Stomach (tissue), 4 donors: ENCODE measurements at regions not wholly inside any gene's neighbourhood (a gene's known extent, or its start where the extent isn't known, plus 50 kb on each side); places are given as distances from the start of the nearest gene placed in this dataset.

Experiments
- EP300 ChIP-seq: sonication (generic); formaldehyde crosslinking; IDR thresholded peaks from one replicate; pipeline ENCODE4 v1.6.1; 2017; ENCODE audit warnings: antibody characterized with exemption
- POLR2A ChIP-seq, 4 donors: fragments of 450-650 bp; IDR thresholded peaks; one replicate each; pipeline ENCODE4 v1.6.1; 2016; ENCODE audit warnings: antibody characterized with exemption in 4 of 4, control low read depth in 2 of 4, mild to moderate bottlenecking in 1 of 4, moderate library complexity in 1 of 4
- TF ChIP-seq, protein P1 (sequence below), 7 experiments: fragments of 450-650 bp in 4 of 7; fragments of 200-600 bp in 3 of 7; sonication (generic) in 3 of 7; IDR thresholded peaks; one replicate each; pipeline ENCODE4 v1.5.1; 2016 to 2019; ENCODE audit warnings: antibody characterized with exemption in 7 of 7, control low read depth in 2 of 7, mild to moderate bottlenecking in 1 of 7

DNA sequence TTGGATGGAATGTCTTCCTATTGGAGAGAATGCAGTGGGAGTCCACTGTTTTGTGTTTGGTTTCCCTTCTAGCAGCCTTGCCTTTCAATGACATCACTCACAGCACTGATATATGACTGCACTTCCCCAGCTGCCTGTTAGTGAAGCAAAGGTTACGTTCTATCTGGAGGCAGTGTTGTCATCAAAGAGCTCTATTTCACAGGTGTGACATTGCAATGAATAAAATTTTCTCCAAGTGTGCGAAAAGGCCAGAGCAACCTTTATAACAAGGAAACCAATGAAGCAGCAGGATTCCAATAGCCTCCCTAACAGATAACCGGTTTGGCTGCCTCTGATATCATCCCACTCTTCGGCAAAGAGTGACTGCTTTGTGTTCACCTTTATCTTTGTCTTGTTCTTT, 523.5 kb upstream of the ZNF608 start:
- TF ChIP-seq, protein P1, sequence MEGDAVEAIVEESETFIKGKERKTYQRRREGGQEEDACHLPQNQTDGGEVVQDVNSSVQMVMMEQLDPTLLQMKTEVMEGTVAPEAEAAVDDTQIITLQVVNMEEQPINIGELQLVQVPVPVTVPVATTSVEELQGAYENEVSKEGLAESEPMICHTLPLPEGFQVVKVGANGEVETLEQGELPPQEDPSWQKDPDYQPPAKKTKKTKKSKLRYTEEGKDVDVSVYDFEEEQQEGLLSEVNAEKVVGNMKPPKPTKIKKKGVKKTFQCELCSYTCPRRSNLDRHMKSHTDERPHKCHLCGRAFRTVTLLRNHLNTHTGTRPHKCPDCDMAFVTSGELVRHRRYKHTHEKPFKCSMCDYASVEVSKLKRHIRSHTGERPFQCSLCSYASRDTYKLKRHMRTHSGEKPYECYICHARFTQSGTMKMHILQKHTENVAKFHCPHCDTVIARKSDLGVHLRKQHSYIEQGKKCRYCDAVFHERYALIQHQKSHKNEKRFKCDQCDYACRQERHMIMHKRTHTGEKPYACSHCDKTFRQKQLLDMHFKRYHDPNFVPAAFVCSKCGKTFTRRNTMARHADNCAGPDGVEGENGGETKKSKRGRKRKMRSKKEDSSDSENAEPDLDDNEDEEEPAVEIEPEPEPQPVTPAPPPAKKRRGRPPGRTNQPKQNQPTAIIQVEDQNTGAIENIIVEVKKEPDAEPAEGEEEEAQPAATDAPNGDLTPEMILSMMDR (IDR thresholded peaks at IDR 0.05), result no peak
- TF ChIP-seq POLR2A (IDR thresholded peaks at IDR 0.05) (no peak), EP300 (no peak)
